ENCODE measurements at regions not wholly inside any gene's neighbourhood (a gene's known extent, or its start where the extent isn't known, plus 50 kb on each side); places are given as distances from the start of the nearest gene placed in this dataset.

GRCh38 chr7:26549281-26549944, 257.8 kb downstream of the SNX10 start:
- 51 to 57% (median 55%) methylated on average over 11 of the region's 11 CpGs for WGBS, 3 donors
- intact Hi-C loops (cut with DNase I), result no loop called here
- H3K9me3 ChIP-seq, result no peaks in the 10 kb centered on the region
- H3K4me1 ChIP-seq, result no peaks in the 10 kb centered on the region
- H3K36me3 ChIP-seq (ENCODE audit: insufficient read depth in 1 of 2, low read depth in 1 of 2), result no peaks in the 10 kb centered on the region
- no peak for TF ChIP-seq CTCF (IDR thresholded peaks at IDR 0.05)
- H3K27me3 ChIP-seq (ENCODE audit: insufficient read depth in 3 of 3, low read length in 2 of 3), result peaks cover 0 to 3% (median 2%) of the 10 kb centered on the region in 3 donors
- H3K4me3 ChIP-seq, result no peak overlapping the region
- peak in 3 of 4 donors; percentile 40 to 82 (median 65) for ATAC-seq
- H3K27ac ChIP-seq, result no peak overlapping the region
- DNase-seq, result no peak

GRCh38 chr7:26550492-26550891, 258.8 kb downstream of the SNX10 start:
- DNase-seq (no peak), ATAC-seq (no peak)
- no peaks in the 10 kb centered on the region for H3K9me3 ChIP-seq
- peaks cover 0 to 6% (median 2%) of the 10 kb centered on the region in 3 donors for H3K27me3 ChIP-seq (ENCODE audit: insufficient read depth in 3 of 3, low read length in 2 of 3)
- 63 to 75% (median 63%) methylated on average over 5 of the region's 5 CpGs for WGBS, 3 donors
- H3K4me3 ChIP-seq, result no peak overlapping the region
- intact Hi-C loops (cut with DNase I), result no loop called here
- no peak overlapping the region for H3K27ac ChIP-seq
- H3K4me1 ChIP-seq, result no peaks in the 10 kb centered on the region
- TF ChIP-seq CTCF (IDR thresholded peaks at IDR 0.05), result no peak
- H3K36me3 ChIP-seq (ENCODE audit: insufficient read depth in 1 of 2, low read depth in 1 of 2), result no peaks in the 10 kb centered on the region

- Histone ChIP-seq H3K36me3 (ENCODE audit: insufficient read depth in 1 of 2, low read depth in 1 of 2) (no peaks in the 10 kb centered on the region), H3K27me3 (ENCODE audit: insufficient read depth in 3 of 3, low read length in 2 of 3) (peaks cover 0 to 6% (median 2%) of the 10 kb centered on the region in 3 donors), H3K4me1 (no peaks in the 10 kb centered on the region), H3K4me3 (no peak overlapping the region), H3K9me3 (no peaks in the 10 kb centered on the region), H3K27ac (no peak overlapping the region)
- TF ChIP-seq CTCF (IDR thresholded peaks at IDR 0.05), result no peak
- WGBS, 3 donors, result 81 to 88% (median 87%) methylated on average over 9 of the region's 9 CpGs
- intact Hi-C loops (cut with DNase I), result no loop called here
- ATAC-seq, result no peak
- DNase-seq, result no peak
Measured at GRCh38 chr7:26551740-26552139, 260.1 kb downstream of the SNX10 start.

DNA sequence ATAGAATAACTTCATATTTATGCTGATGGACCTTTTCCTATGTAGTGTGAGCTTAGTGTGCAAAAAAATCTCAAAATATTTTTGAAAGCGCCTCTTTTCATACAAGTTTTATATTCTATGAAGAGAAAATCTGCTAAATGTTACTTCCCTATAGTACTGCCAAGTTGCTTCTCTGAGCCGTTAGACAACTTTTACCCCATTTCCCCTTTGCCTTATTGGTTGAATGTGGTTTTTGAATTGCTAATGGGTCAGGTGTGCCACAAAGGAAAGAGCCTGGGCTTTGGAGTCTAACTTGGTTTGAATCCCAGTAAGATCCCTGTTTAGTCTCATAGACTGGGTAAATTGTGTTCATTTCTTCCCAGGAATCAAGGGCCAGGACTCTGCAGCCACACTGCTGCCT, 261.5 kb downstream of the SNX10 start:
- Histone ChIP-seq H3K27me3 (ENCODE audit: insufficient read depth in 3 of 3, low read length in 2 of 3) (peaks cover 0 to 10% (median 0%) of the 10 kb centered on the region in 3 donors), H3K4me1 (no peaks in the 10 kb centered on the region), H3K4me3 (no peak overlapping the region), H3K9me3 (no peaks in the 10 kb centered on the region), H3K27ac (no peak overlapping the region), H3K36me3 (ENCODE audit: insufficient read depth in 1 of 2, low read depth in 1 of 2) (no peaks in the 10 kb centered on the region)
- TF ChIP-seq CTCF (IDR thresholded peaks at IDR 0.05), result no peak
- intact Hi-C loops (cut with DNase I), result no loop called here
- WGBS, 3 donors, result 63 to 70% (median 65%) methylated on average over 2 of the region's 2 CpGs
- ATAC-seq, result no peak
- DNase-seq, result no peak

DNA sequence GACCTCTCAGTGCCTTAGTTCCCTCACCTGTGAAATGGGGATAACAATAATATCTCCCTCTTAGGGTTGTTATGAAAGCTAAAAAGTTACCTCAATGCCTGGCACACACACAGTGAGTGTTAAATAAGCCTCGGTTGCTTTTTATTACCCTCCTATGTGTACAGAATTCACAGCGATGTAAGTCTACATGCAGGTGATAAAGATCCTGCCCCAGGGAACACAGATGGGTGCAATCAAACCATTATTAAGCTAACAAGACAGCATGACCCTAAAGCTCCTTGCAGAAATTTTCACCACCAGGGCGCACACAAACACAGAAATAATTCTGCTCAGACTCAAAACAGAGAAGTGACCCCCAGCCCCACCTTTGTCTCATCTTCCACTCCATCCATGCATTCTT, 261.9 kb downstream of the SNX10 start:
- no peak for DNase-seq
- Histone ChIP-seq H3K9me3 (no peaks in the 10 kb centered on the region), H3K27ac (no peak overlapping the region), H3K4me3 (no peak overlapping the region), H3K36me3 (ENCODE audit: insufficient read depth in 1 of 2, low read depth in 1 of 2) (no peaks in the 10 kb centered on the region), H3K27me3 (ENCODE audit: insufficient read depth in 3 of 3, low read length in 2 of 3) (peaks cover 0 to 10% (median 0%) of the 10 kb centered on the region in 3 donors), H3K4me1 (no peaks in the 10 kb centered on the region)
- intact Hi-C loops (cut with DNase I), result no loop called here
- no peak for TF ChIP-seq CTCF (IDR thresholded peaks at IDR 0.05)
- WGBS, 3 donors, result 63 to 81% (median 77%) methylated on average over 3 of the region's 3 CpGs
- no peak for ATAC-seq
